PC-9 (cell line): ENCODE measurements at regions not wholly inside any gene's neighbourhood (a gene's known extent, or its start where the extent isn't known, plus 50 kb on each side); places are given as distances from the start of the nearest gene placed in this dataset.

Source experiments
- CTCF ChIP-seq: fragments of 200-600 bp; sonication (generic); conservative IDR thresholded peaks from 2 replicates; pipeline ENCODE4 v1.6.1; 2017; ENCODE audit warnings: mixed run types, antibody characterized with exemption, mild to moderate bottlenecking, moderate library complexity
- EZH2 ChIP-seq: fragments of 200-600 bp; sonication (generic); IDR thresholded peaks from 2 replicates; pipeline ENCODE4 v1.8.0; 2017; ENCODE audit warnings: antibody characterized with exemption, low read depth

GRCh38 chr2:155852156-155852555, 480.4 kb downstream of the NR4A2 start:
- TF ChIP-seq CTCF (no peak), EZH2 (no peak)
